NB4 (cell line): ENCODE measurements at regions not wholly inside any gene's neighbourhood (a gene's known extent, or its start where the extent isn't known, plus 50 kb on each side); places are given as distances from the start of the nearest gene placed in this dataset.

Source experiments
- MYC ChIP-seq: IDR thresholded peaks from 2 replicates; pipeline ENCODE4 v1.6.1; 2011; ENCODE audit warnings: low read depth, low read length
- POLR2A ChIP-seq: IDR thresholded peaks from 2 replicates; pipeline ENCODE4 v1.6.1; 2011; ENCODE audit warnings: mild to moderate bottlenecking; ENCODE audit not compliant: insufficient read length; ENCODE audit errors: extremely low read depth
- TF ChIP-seq, protein P1 (sequence below): IDR thresholded peaks from one replicate; pipeline ENCODE4 v1.5.1; 2012; ENCODE audit warnings: low read depth, low read length

DNA sequence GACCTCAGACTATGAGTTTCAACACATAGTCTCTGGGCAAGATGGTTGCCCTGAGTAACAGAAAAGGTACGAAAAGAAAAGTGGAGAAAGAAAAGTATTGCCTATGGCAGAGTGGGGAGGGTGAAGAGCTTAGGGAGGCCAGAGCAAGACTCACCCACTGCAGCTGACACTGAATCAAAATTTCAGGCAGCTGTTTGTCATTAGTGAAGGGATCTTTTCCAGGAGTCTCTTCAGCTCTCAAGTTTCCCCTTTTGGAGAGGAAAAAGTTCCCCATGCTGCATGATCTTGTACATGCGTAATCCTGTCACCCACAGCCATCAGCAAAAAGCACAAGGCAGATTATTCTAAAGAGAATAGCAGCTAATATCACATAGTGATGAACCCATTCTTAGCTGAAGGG, 616.9 kb upstream of the GBE1 start:
- TF ChIP-seq, protein P1, sequence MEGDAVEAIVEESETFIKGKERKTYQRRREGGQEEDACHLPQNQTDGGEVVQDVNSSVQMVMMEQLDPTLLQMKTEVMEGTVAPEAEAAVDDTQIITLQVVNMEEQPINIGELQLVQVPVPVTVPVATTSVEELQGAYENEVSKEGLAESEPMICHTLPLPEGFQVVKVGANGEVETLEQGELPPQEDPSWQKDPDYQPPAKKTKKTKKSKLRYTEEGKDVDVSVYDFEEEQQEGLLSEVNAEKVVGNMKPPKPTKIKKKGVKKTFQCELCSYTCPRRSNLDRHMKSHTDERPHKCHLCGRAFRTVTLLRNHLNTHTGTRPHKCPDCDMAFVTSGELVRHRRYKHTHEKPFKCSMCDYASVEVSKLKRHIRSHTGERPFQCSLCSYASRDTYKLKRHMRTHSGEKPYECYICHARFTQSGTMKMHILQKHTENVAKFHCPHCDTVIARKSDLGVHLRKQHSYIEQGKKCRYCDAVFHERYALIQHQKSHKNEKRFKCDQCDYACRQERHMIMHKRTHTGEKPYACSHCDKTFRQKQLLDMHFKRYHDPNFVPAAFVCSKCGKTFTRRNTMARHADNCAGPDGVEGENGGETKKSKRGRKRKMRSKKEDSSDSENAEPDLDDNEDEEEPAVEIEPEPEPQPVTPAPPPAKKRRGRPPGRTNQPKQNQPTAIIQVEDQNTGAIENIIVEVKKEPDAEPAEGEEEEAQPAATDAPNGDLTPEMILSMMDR = no peak
- TF ChIP-seq POLR2A (no peak), MYC (no peak)
